OCI-LY3 (cell line): ENCODE measurements at regions not wholly inside any gene's neighbourhood (a gene's known extent, or its start where the extent isn't known, plus 50 kb on each side); places are given as distances from the start of the nearest gene placed in this dataset.

Experiments
- EZH2phosphoT487 ChIP-seq: fragments of 200-600 bp; shearing (Covaris generic); IDR thresholded peaks from 2 replicates; pipeline ENCODE4 v1.6.1; 2018; ENCODE audit warnings: antibody characterized with exemption, mixed run types, low read depth
- TF ChIP-seq, protein P1 (sequence below): fragments of 200-600, 300-600 bp; sonication (generic); IDR thresholded peaks from 2 replicates; pipeline ENCODE4 v1.5.1; 2014; ENCODE audit warnings: antibody characterized with exemption, low read length, low read depth

DNA sequence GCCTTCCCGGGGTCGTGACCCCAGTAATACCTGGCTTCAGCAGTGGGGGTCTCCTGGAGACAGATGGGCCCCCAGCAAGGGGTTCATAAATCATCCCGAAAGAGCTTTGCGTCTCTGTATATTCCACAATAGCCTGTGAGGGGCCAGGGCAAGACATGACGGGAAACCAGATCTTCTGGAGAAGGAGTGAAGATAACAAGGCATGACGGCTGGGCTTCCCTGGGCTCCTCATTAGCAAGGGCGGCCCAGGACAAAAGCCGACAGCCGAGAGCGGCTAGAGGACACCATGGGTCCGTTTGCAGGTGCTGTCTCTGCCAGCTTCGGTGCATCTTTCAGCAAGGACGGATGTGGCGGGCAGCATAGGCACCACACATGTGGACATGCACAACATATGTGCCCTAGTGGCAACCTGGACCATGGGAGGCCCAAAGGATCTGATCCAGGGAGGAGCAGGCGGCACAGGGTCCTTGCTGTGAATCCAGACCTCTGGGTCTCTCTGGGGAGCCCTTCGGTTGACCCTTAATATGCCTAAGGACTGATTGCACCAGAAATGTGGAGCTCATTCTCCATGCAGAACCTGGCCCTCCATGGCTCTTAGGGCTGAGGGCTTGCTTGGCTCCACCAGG, 136.9 kb upstream of the FOXF1 start:
- TF ChIP-seq, protein P1, sequence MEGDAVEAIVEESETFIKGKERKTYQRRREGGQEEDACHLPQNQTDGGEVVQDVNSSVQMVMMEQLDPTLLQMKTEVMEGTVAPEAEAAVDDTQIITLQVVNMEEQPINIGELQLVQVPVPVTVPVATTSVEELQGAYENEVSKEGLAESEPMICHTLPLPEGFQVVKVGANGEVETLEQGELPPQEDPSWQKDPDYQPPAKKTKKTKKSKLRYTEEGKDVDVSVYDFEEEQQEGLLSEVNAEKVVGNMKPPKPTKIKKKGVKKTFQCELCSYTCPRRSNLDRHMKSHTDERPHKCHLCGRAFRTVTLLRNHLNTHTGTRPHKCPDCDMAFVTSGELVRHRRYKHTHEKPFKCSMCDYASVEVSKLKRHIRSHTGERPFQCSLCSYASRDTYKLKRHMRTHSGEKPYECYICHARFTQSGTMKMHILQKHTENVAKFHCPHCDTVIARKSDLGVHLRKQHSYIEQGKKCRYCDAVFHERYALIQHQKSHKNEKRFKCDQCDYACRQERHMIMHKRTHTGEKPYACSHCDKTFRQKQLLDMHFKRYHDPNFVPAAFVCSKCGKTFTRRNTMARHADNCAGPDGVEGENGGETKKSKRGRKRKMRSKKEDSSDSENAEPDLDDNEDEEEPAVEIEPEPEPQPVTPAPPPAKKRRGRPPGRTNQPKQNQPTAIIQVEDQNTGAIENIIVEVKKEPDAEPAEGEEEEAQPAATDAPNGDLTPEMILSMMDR, result no peak
- TF ChIP-seq EZH2phosphoT487, result no peak
